Gastroesophageal sphincter (tissue), 4 donors: ENCODE measurements at regions not wholly inside any gene's neighbourhood (a gene's known extent, or its start where the extent isn't known, plus 50 kb on each side); places are given as distances from the start of the nearest gene placed in this dataset.

ENCODE experiments used
- ATAC-seq: fragments of 150-250 bp; one replicate; pipeline ENCODE4 v1.9.1; 2016; ENCODE audit warnings: mild to moderate bottlenecking, moderate library complexity
- H3K27ac ChIP-seq, 4 donors: fragments of 200-600 bp; sonication (generic) in 3 of 4; 1 replicate in 3 of 4; 2 replicates in 1 of 4; pipeline ENCODE4 v1.5.1; 2016 to 2019
- H3K27me3 ChIP-seq: fragments of 200-600 bp; sonication (generic); one replicate; pipeline ENCODE4 v1.5.1; 2019
- H3K36me3 ChIP-seq, 2 donors: fragments of 200-600 bp; sonication (generic); one replicate each; pipeline ENCODE4 v1.5.1; 2019; ENCODE audit warnings: control low read depth in 1 of 2
- H3K4me1 ChIP-seq, 3 donors: fragments of 200-600 bp; sonication (generic); 1 replicate in 2 of 3; 2 replicates in 1 of 3; pipeline ENCODE4 v1.5.1; 2016 to 2019; ENCODE audit warnings: control low read depth in 2 of 3
- H3K4me3 ChIP-seq, 2 donors: fragments of 200-600 bp; sonication (generic); one replicate each; pipeline ENCODE4 v1.5.1; 2019; ENCODE audit warnings: mild to moderate bottlenecking in 1 of 2, moderate library complexity in 1 of 2
- H3K9me3 ChIP-seq, 3 donors: fragments of 200-600 bp; sonication (generic); one replicate each; pipeline ENCODE4 v1.5.1; 2017 to 2019; ENCODE audit warnings: control low read depth in 2 of 3
- EP300 ChIP-seq: sonication (generic); formaldehyde crosslinking; IDR thresholded peaks from one replicate; pipeline ENCODE4 v1.6.1; 2017; ENCODE audit warnings: antibody characterized with exemption, mild to moderate bottlenecking
- POLR2A ChIP-seq, 2 donors: fragments of 450-650 bp; IDR thresholded peaks; one replicate each; pipeline ENCODE4 v1.6.1; 2017; ENCODE audit warnings: antibody characterized with exemption in 2 of 2, mild to moderate bottlenecking in 2 of 2, moderate library complexity in 1 of 2
- POLR2AphosphoS5 ChIP-seq: sonication (generic); formaldehyde crosslinking; IDR thresholded peaks from one replicate; pipeline ENCODE4 v1.6.1; 2017; ENCODE audit warnings: antibody characterized with exemption
- WGBS, 2 donors: methylation state at CpG; one replicate each; pipeline ENCODE4 v1.1.5; 2018; ENCODE audit warnings: low coverage in 1 of 2; 5-methylcytosine and 5-hydroxymethylcytosine counted together
- TF ChIP-seq, protein P1 (sequence below), 4 experiments: fragments of 200-600 bp in 2 of 4; fragments of 450-650 bp in 2 of 4; sonication (generic) in 1 of 4; IDR thresholded peaks; one replicate each; pipeline ENCODE4 v1.5.1; 2017 to 2019; ENCODE audit warnings: antibody characterized with exemption in 4 of 4, mild to moderate bottlenecking in 2 of 4, moderate library complexity in 2 of 4

DNA sequence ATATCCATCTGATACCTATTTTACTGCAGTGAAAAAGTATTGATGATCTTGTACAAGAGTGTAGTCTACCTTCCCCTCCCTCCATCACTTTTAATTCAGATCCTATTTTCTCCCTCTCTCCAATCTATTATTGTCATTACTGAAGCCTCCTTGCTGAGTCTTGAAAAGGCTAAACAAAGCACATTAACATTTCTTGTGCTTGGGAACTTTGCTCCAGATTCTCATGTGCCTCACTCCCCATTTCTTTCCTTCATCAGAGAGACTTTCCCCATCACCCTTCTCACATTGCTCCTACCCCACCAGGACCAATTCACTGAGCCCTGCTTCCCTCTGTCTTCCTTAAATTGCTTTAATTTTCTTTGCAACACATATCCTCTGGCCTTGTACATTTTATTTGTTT lies 736.2 kb upstream of the GCFC2 start:
- ATAC-seq = no peak
- no peaks in the 10 kb centered on the region for H3K36me3 ChIP-seq
- peaks cover 4% of the 10 kb centered on the region for H3K27me3 ChIP-seq
- H3K27ac ChIP-seq = no peak overlapping the region
- H3K9me3 ChIP-seq = peaks cover 0 to 10% (median 0%) of the 10 kb centered on the region in 3 donors
- no peaks in the 10 kb centered on the region for H3K4me1 ChIP-seq
- TF ChIP-seq, protein P1, sequence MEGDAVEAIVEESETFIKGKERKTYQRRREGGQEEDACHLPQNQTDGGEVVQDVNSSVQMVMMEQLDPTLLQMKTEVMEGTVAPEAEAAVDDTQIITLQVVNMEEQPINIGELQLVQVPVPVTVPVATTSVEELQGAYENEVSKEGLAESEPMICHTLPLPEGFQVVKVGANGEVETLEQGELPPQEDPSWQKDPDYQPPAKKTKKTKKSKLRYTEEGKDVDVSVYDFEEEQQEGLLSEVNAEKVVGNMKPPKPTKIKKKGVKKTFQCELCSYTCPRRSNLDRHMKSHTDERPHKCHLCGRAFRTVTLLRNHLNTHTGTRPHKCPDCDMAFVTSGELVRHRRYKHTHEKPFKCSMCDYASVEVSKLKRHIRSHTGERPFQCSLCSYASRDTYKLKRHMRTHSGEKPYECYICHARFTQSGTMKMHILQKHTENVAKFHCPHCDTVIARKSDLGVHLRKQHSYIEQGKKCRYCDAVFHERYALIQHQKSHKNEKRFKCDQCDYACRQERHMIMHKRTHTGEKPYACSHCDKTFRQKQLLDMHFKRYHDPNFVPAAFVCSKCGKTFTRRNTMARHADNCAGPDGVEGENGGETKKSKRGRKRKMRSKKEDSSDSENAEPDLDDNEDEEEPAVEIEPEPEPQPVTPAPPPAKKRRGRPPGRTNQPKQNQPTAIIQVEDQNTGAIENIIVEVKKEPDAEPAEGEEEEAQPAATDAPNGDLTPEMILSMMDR (IDR thresholded peaks at IDR 0.05) = no peak
- TF ChIP-seq POLR2AphosphoS5 = no peak
- TF ChIP-seq EP300 = no peak
- TF ChIP-seq POLR2A (IDR thresholded peaks at IDR 0.05) = no peak
- H3K4me3 ChIP-seq = no peak overlapping the region

DNA sequence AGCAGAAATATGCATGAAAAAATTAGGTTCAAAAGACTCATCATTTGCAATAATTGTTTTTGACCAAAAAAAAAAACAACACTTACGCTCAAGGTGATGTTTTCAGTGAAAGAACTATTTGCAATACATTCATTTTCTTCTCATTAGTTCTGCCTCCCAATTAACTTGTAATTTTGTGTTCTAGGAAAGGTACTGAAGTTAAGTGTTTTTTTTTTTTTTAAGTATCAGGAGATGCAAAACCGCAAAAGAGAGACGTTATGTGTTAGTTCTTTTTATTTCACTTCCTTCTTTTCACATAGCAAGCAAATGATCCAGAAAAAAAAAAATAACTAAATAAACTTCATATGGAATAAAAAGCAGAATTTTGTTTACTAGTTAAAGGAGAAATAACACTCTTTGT lies 735.2 kb upstream of the GCFC2 start:
- 56 to 89% methylated on average over 3 of the region's 3 CpGs for WGBS, 2 donors
- Histone ChIP-seq H3K36me3 (no peaks in the 10 kb centered on the region), H3K27ac (no peak overlapping the region), H3K9me3 (peaks cover 0 to 10% (median 0%) of the 10 kb centered on the region in 3 donors), H3K4me1 (no peaks in the 10 kb centered on the region), H3K27me3 (peaks cover 4% of the 10 kb centered on the region), H3K4me3 (no peak overlapping the region)
- ATAC-seq = no peak
- TF ChIP-seq, protein P1 (IDR thresholded peaks at IDR 0.05) = no peak
- TF ChIP-seq EP300 = no peak
- no peak for TF ChIP-seq POLR2AphosphoS5
- no peak for TF ChIP-seq POLR2A (IDR thresholded peaks at IDR 0.05)

GRCh38 chr2:76444732-76445131 lies 734.0 kb upstream of the GCFC2 start:
- no peaks in the 10 kb centered on the region for H3K36me3 ChIP-seq
- H3K9me3 ChIP-seq = peaks cover 0 to 10% (median 0%) of the 10 kb centered on the region in 3 donors
- no peak for ATAC-seq
- WGBS, 2 donors = 60 to 75% methylated on average over 1 to 2 of the region's 3 CpGs
- H3K27me3 ChIP-seq = peaks cover 4% of the 10 kb centered on the region
- TF ChIP-seq POLR2AphosphoS5 = no peak
- TF ChIP-seq, protein P1 (IDR thresholded peaks at IDR 0.05) = no peak
- TF ChIP-seq EP300 = no peak
- TF ChIP-seq POLR2A (IDR thresholded peaks at IDR 0.05) = no peak
- H3K4me1 ChIP-seq = no peaks in the 10 kb centered on the region
- no peak overlapping the region for H3K27ac ChIP-seq
- H3K4me3 ChIP-seq = no peak overlapping the region

DNA sequence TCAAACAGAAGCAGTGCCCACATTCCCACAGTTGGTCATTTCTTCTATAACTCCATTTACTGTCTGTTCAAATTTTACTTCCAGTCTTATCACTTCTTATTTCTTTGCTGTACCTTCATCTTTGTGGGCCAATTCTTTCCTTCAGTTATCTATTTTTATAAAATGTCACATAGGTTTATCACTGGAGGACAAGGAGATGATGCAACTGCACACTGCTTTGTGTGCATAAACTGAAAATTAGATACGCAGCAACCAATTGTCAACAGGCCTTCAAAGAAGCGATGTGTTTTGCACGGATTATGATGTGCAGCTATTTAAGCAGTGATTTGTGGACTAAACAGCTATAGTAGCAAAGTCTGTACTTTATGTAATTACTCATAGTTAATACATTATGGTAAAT lies 726.8 kb upstream of the GCFC2 start:
- no peaks in the 10 kb centered on the region for H3K27me3 ChIP-seq
- no peaks in the 10 kb centered on the region for H3K36me3 ChIP-seq
- no peak for ATAC-seq
- WGBS, 2 donors = 91 to 96% methylated on average over 3 of the region's 3 CpGs
- H3K4me3 ChIP-seq = no peak overlapping the region
- H3K4me1 ChIP-seq = no peaks in the 10 kb centered on the region
- H3K9me3 ChIP-seq = no peaks in the 10 kb centered on the region
- TF ChIP-seq, protein P1 (IDR thresholded peaks at IDR 0.05) = no peak
- TF ChIP-seq POLR2A (IDR thresholded peaks at IDR 0.05) (no peak), POLR2AphosphoS5 (no peak), EP300 (no peak)
- no peak overlapping the region for H3K27ac ChIP-seq

DNA sequence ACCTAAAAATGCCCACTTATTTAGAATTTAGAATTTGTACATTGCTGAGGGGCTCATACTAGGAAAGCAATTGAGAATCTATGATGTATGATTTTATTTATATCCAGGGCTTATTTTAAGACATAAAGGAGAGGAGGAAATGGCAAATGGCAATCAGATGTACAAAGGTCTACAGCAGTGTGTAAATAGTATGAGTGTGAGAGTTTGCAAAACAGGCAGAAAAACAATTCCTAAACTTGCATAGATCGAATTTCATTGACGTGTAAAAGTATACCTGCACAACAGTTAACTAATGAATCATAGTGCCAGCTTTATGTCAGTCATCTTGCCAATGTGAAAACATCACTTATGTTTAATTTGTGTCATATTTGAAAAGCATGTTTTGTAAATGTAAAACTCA lies 718.7 kb upstream of the GCFC2 start:
- no peak for TF ChIP-seq POLR2A (IDR thresholded peaks at IDR 0.05)
- H3K4me3 ChIP-seq = no peak overlapping the region
- no peak for ATAC-seq
- H3K4me1 ChIP-seq = no peaks in the 10 kb centered on the region
- H3K27me3 ChIP-seq = no peaks in the 10 kb centered on the region
- no peak overlapping the region for H3K27ac ChIP-seq
- H3K36me3 ChIP-seq = no peaks in the 10 kb centered on the region
- H3K9me3 ChIP-seq = no peaks in the 10 kb centered on the region
- 30 to 65% methylated on average over 2 of the region's 2 CpGs for WGBS, 2 donors

GRCh38 chr2:76427452-76427851 lies 716.7 kb upstream of the GCFC2 start:
- ATAC-seq = no peak
- H3K36me3 ChIP-seq = no peaks in the 10 kb centered on the region
- H3K9me3 ChIP-seq = no peaks in the 10 kb centered on the region
- H3K4me1 ChIP-seq = no peaks in the 10 kb centered on the region
- no peak overlapping the region for H3K4me3 ChIP-seq
- H3K27ac ChIP-seq = no peak overlapping the region
- TF ChIP-seq, protein P1 (IDR thresholded peaks at IDR 0.05) = no peak
- TF ChIP-seq POLR2AphosphoS5 = no peak
- TF ChIP-seq EP300 = no peak
- TF ChIP-seq POLR2A (IDR thresholded peaks at IDR 0.05) = no peak
- H3K27me3 ChIP-seq = no peaks in the 10 kb centered on the region
